Activated naive CD4-positive, alpha-beta T cell treated with anti-CD3 and anti-CD28 coated beads, Interleukin-2, amount 50 U/mL, for 24 hours (primary cell): ENCODE measurements at regions not wholly inside any gene's neighbourhood (a gene's known extent, or its start where the extent isn't known, plus 50 kb on each side); places are given as distances from the start of the nearest gene placed in this dataset.

Source experiments
- H3K27ac Mint-ChIP-seq: one replicate; pipeline ENCODE4 v1.8.0; 2021; ENCODE audit warnings: mild to moderate bottlenecking, mixed read lengths
- H3K27me3 Mint-ChIP-seq: one replicate; pipeline ENCODE4 v1.8.0; 2021; ENCODE audit warnings: mixed read lengths
- H3K36me3 Mint-ChIP-seq: one replicate; pipeline ENCODE4 v1.8.0; 2021; ENCODE audit warnings: mixed read lengths
- H3K4me1 Mint-ChIP-seq: one replicate; pipeline ENCODE4 v1.8.0; 2021; ENCODE audit warnings: mixed read lengths
- H3K4me3 Mint-ChIP-seq: one replicate; pipeline ENCODE4 v1.8.0; 2021; ENCODE audit warnings: mild to moderate bottlenecking, mixed read lengths
- H3K9me3 Mint-ChIP-seq: one replicate; pipeline ENCODE4 v1.8.0; 2021; ENCODE audit warnings: mixed read lengths

DNA sequence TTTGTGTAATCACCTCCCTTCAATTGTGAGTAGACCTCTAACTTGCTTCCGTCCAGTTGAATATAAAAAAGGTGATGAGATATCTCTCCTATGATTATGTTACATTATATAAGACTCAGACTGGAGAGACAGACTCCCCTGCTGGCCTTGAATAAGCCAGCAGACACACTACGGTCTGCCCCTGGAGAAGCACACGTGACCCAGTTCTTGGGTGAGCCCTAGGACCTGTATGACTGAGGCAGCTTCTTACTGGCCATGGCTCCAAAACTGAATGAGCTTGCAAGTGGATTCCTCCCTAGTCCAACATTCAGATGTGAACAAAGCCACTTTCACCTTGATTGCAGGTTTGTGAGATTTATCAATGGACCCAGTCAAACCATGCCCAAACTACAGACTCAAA lies 427.9 kb upstream of the DCN start:
- Mint-ChIP-seq H3K27me3 (no peaks in the 10 kb centered on the region), H3K36me3 (no peaks in the 10 kb centered on the region), H3K4me1 (peaks cover 21% of the 10 kb centered on the region), H3K27ac (no peak overlapping the region), H3K9me3 (no peaks in the 10 kb centered on the region), H3K4me3 (no peak overlapping the region)

DNA sequence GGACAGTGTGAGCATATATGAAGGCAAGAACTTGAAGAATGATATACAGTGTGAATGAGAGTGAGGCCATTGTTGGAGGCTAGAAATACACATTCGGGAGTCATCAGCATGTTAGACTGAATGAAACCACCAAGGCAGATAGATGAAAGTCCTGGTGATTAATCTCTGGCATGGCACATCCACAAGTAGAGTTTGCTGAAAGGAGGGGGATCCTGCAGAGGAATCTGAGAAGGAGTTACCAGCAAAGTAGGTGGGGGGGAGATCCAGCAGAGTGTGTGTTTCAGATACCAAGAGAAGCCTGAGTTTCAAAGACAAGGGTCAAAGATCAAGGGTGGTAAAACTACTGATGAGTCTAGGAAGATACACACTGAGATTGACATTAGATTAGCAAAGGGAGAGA lies 426.7 kb upstream of the DCN start:
- H3K4me1 Mint-ChIP-seq, result peaks cover 21% of the 10 kb centered on the region
- no peak overlapping the region for H3K4me3 Mint-ChIP-seq

DNA sequence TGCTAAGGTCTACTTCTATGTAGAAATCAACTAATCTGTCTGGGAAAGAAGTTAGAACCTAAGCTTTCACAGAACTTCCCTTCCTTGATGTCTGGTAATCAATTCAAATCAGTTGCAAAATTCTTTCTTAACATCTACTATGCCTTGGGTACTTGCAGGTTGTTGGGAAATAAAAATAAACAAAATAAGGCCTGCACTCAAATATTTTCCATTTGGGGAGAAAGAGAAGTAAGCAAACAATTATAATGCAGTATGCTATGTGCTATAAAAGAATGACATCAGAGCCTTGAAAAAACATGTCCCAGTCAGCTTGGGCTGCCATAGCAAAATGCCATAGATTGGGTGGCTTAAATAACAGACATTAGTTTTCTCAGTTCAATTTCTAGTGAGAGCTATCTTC lies 425.9 kb upstream of the DCN start:
- H3K27me3 Mint-ChIP-seq, result no peaks in the 10 kb centered on the region
- H3K4me1 Mint-ChIP-seq, result peaks cover 21% of the 10 kb centered on the region
- no peaks in the 10 kb centered on the region for H3K36me3 Mint-ChIP-seq
- no peak overlapping the region for H3K27ac Mint-ChIP-seq
- H3K4me3 Mint-ChIP-seq, result no peak overlapping the region
- no peaks in the 10 kb centered on the region for H3K9me3 Mint-ChIP-seq

More for the DNA sequence above, 426.7 kb upstream of the DCN start:
- Mint-ChIP-seq H3K27me3 (no peaks in the 10 kb centered on the region), H3K9me3 (no peaks in the 10 kb centered on the region), H3K27ac (no peak overlapping the region), H3K36me3 (no peaks in the 10 kb centered on the region)

DNA sequence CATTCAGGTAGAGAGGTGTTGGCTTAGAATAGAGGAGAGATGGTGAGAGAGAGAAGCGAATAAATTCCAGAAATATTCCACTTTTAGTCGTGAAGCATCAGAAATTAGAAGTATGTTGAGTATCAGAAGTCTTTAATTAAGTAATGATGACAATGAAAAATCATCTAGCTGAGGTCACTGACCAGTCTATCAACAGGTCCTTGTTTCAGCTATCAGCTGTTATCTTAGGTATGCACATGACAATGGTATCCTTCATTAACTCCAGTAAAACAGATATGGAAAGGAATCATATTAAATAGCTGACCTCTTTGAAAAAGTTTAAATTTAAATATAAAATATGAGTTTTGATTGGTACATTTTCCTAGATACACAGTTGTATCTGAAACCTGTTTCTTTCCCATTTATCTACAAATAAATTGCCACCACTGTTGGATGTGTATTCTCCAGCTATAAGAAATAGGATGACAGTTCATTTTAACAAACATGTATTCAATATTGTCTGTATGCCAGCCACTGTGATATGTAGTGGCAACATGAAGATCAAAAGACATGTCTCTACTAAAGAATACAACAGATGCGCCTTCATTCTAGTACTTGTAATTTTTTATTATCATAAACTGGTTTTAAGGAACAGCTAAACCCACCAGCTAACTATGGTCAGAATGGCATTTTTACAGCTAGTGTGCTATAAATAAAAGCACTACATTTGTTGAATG lies 424.2 kb upstream of the DCN start:
- Mint-ChIP-seq H3K36me3 (no peaks in the 10 kb centered on the region), H3K4me1 (peaks cover 21% of the 10 kb centered on the region), H3K27me3 (no peaks in the 10 kb centered on the region), H3K4me3 (no peak overlapping the region), H3K9me3 (no peaks in the 10 kb centered on the region), H3K27ac (no peak overlapping the region)

DNA sequence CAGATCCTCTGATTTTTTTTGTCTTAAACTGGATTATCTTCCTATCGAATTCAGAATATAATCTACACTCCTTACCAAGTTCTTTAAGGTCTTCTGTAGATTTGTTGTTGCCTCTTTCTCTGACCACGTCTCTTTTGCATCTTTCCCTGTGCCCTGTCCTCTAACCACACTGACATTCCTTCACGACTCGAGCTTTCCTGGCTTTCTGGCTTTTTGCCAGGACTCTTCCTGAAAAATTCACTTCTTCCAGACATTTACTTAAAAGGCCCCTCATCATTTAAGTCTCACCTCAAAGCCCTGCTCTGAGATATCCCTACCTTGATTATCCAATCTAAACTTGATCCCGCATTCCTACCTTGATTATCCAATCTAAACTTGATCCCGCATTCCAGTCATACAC lies 422.3 kb upstream of the DCN start:
- peaks cover 14% of the 10 kb centered on the region for H3K4me1 Mint-ChIP-seq
- H3K27me3 Mint-ChIP-seq, result no peaks in the 10 kb centered on the region
- H3K27ac Mint-ChIP-seq, result no peak overlapping the region
- no peaks in the 10 kb centered on the region for H3K36me3 Mint-ChIP-seq
- peaks cover 9% of the 10 kb centered on the region for H3K9me3 Mint-ChIP-seq
- no peak overlapping the region for H3K4me3 Mint-ChIP-seq

DNA sequence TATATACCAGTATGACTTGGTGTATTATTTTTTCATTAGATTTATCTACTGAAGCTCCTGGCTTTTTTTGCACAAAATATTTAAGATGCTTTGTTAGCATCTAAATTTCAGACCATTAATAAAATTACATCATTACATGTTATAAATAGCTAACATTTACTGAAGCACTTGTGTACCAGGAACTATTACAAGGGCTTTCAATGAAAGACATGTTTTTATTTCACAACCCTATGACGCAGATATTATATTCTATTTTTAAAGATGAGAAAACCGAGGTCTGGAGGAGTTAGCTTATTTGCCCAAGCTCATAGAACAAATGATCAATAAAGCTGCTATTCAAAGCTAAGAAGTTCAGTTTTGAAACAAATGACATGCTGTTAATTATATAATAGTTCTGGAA lies 420.4 kb upstream of the DCN start:
- peaks cover under 1% of the 10 kb centered on the region for H3K36me3 Mint-ChIP-seq
- H3K27ac Mint-ChIP-seq, result no peak overlapping the region
- no peak overlapping the region for H3K4me3 Mint-ChIP-seq
- H3K4me1 Mint-ChIP-seq, result peaks cover 5% of the 10 kb centered on the region
- H3K9me3 Mint-ChIP-seq, result peaks cover 17% of the 10 kb centered on the region
- no peaks in the 10 kb centered on the region for H3K27me3 Mint-ChIP-seq

DNA sequence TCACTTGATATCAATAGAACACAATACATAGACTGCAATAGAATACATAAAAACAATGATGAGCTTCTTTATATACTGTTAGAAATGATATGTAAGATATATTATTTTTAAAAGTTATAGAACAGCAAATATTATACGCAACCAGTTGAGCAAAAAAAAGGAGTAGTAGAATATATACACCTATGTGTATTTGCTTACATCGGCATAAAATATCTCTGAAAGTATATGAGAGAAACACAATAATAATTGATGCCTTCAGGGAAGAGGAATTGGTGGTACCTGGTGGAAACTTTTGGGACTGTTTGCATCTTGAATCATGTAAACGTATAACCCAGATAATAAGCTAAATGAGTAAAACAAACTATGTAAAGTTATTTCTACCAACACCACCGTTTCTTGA lies 418.4 kb upstream of the DCN start:
- Mint-ChIP-seq H3K36me3 (peaks cover 3% of the 10 kb centered on the region), H3K4me3 (no peak overlapping the region), H3K4me1 (peaks cover under 1% of the 10 kb centered on the region)

DNA sequence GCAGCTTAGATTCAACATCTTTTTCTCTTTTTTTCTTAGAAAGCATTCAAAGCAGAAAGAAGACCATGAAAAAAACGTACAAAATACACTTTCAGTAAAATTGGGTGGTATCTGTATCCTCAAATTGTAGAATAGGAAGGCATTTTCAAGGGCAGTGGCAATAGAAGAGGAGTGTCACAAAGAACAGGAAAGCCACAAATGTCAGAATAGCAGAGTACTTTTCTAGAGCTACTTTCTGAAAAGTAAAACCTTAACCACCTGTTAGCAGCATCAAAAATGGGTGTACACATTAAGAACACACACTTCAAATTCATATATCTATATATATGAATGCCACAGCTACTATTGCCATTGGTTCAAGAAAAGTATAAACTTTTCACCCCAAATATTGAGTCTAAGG lies 412.1 kb upstream of the DCN start:
- Mint-ChIP-seq H3K4me1 (peaks cover 10% of the 10 kb centered on the region), H3K36me3 (peaks cover 3% of the 10 kb centered on the region), H3K4me3 (no peak overlapping the region), H3K9me3 (peaks cover 12% of the 10 kb centered on the region), H3K27me3 (no peaks in the 10 kb centered on the region), H3K27ac (no peak overlapping the region)

More for the DNA sequence above, 418.4 kb upstream of the DCN start:
- Mint-ChIP-seq H3K9me3 (peaks cover 23% of the 10 kb centered on the region), H3K27ac (no peak overlapping the region), H3K27me3 (no peaks in the 10 kb centered on the region)

DNA sequence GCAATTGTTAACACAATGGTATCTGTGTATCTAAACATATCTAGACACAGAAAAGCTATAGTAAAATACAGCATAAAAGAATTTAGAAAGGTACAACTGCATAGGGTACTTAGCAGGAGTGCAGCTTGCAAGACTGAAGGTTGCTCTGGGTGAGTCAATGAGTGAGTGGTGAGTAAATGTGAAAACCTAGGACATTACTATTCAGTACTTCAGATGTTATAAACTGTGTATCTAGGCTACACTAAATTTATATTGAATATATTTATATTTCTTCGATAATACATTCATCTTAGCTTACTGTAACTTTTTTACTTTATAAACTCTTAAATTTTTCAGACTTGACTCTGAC lies 409.0 kb upstream of the DCN start:
- Mint-ChIP-seq H3K4me1 (peaks cover 15% of the 10 kb centered on the region), H3K4me3 (no peak overlapping the region), H3K27ac (no peak overlapping the region), H3K36me3 (no peaks in the 10 kb centered on the region), H3K9me3 (no peaks in the 10 kb centered on the region), H3K27me3 (no peaks in the 10 kb centered on the region)

DNA sequence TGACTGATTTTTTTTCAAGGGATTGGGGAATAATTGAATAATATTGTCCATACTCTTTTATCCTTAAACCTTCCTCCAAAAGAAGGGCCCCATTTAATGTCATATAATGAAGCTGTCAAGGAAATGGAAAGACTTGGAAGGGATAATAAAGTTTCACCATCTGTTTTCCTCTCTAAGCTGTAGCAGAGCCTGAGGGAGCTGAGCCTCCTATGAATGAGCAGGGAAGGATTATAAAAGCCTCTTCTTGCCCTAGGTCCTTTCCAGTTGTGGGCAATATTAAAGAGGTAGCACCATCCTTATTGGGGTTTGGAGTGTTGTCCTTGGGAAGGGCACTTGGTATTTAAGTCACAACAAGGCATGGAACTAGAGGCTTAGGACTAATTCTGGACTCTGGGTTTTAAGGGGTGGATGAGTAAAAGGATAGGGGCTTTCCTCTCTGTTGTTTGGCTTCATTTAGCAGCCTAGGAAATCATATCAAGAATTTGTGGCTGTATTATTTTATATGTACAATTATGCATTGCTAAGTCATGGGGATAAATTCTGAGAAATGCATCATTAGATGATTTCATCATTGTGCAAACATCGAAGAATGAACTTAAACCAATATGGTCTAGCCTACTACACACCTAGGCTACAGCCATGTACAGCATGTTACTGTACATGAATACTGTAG lies 408.5 kb upstream of the DCN start:
- no peak overlapping the region for H3K27ac Mint-ChIP-seq
- H3K9me3 Mint-ChIP-seq, result no peaks in the 10 kb centered on the region
- H3K4me3 Mint-ChIP-seq, result no peak overlapping the region
- no peaks in the 10 kb centered on the region for H3K36me3 Mint-ChIP-seq
- no peaks in the 10 kb centered on the region for H3K27me3 Mint-ChIP-seq
- H3K4me1 Mint-ChIP-seq, result peaks cover 15% of the 10 kb centered on the region

DNA sequence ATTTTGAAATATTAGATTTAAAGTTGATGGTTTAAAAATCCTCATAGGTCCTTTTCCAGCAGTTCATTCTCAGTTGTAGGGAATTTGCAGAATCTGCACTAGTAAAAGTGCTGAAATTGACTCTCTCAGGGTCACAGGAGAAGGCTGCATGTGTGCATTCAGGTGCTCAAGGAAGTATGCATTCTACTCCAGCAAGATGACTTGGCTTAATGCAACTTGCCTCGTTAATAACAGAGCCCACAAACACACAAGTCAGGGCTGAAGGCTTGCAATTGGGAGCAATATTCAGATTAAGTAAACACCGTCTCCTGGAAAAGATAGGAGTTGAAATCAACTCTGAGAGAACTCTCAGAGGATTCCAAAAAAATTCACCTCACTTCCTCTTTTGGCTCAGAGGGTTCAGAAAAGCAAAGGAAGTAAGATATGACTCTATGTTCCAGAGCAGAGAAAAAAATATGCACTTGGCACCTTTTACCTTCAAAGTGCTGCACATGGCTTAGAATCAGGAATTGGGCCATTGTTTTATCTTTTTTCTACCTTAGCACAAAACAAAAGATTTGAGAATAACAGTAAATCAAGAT lies 406.3 kb upstream of the DCN start:
- no peak overlapping the region for H3K27ac Mint-ChIP-seq
- H3K4me3 Mint-ChIP-seq, result no peak overlapping the region
- H3K27me3 Mint-ChIP-seq, result no peaks in the 10 kb centered on the region
- H3K9me3 Mint-ChIP-seq, result no peaks in the 10 kb centered on the region
- no peaks in the 10 kb centered on the region for H3K36me3 Mint-ChIP-seq
- peaks cover 5% of the 10 kb centered on the region for H3K4me1 Mint-ChIP-seq

DNA sequence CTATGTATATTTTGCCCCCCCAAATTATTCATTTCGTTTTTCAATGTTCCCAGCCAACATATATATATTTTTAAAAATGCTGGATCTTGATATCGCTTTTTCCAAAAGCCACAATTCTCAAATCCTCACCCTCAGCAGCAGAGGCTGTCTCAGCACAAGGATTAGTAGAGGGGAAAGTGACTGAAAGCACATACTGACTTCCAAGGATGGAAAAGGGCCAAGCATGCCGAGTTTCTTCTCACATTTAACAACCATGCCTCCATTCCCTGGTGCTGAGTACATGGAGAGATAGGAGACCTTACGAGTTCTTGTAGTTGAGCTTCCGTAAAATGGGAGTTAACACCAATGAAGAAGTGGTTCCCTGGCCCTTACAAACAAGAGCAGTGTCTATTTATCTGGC lies 403.4 kb upstream of the DCN start:
- no peaks in the 10 kb centered on the region for H3K27me3 Mint-ChIP-seq
- H3K36me3 Mint-ChIP-seq, result no peaks in the 10 kb centered on the region
- no peaks in the 10 kb centered on the region for H3K9me3 Mint-ChIP-seq
- H3K27ac Mint-ChIP-seq, result no peak overlapping the region
- H3K4me1 Mint-ChIP-seq, result peaks cover 5% of the 10 kb centered on the region
- no peak overlapping the region for H3K4me3 Mint-ChIP-seq

DNA sequence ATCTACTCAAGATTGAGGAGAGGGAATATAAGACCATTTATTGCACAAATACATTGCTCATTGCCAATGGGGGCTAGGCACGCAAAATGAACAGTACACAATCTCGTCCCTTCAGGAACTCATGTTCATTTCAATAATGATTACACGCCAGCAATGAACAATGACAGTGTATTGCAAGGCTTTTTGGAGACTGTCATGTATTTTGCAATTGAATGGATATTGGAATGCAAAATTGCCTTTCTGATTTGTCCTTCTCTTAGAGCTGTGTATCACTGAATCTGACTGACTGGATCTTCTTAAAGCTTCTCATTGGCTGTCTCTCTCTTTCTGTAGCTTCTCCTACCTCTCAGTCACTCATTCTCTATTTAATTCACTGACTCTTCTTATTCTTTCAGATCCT lies 400.2 kb upstream of the DCN start:
- H3K27me3 Mint-ChIP-seq, result no peaks in the 10 kb centered on the region
- H3K9me3 Mint-ChIP-seq, result no peaks in the 10 kb centered on the region
- H3K36me3 Mint-ChIP-seq, result no peaks in the 10 kb centered on the region
- H3K4me1 Mint-ChIP-seq, result peaks cover 15% of the 10 kb centered on the region
- H3K27ac Mint-ChIP-seq, result no peak overlapping the region
- no peak overlapping the region for H3K4me3 Mint-ChIP-seq

DNA sequence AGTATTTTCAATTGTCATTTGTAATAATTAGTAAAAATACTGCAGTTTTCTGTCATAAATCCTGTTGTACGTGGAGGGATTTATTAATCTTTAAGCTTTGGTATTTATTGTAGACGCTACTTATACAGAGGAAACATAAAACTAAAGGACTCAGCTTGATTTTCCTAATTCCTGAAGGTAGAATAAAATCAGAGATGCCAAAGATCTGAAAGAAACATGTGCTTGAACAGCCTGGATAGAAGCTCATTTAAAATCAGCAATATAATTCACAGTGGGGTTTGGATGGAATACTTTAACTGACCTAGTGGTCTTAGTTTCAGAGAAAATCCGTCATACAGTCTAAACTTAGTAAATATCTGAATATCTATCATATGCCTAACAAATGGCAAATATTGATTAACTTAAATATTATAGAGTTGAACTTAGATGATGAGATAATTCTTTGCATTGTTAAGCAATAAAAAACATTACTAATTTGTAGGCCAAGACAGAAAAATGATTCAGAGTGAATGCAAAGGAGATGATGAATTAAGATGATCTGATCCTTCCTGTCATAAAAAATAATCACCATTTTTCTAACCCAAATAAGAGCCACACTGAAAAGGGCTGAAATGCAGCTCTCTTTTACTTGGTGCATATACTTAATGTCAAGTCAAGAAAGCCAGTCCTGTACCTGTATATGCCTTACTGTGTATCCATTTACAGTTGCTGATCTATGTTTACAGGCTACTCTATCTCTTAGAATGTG lies 397.1 kb upstream of the DCN start:
- Mint-ChIP-seq H3K27ac (peak overlapping the region; percentile 77), H3K9me3 (no peaks in the 10 kb centered on the region), H3K4me3 (no peak overlapping the region), H3K36me3 (no peaks in the 10 kb centered on the region), H3K4me1 (peaks cover 20% of the 10 kb centered on the region), H3K27me3 (no peaks in the 10 kb centered on the region)

DNA sequence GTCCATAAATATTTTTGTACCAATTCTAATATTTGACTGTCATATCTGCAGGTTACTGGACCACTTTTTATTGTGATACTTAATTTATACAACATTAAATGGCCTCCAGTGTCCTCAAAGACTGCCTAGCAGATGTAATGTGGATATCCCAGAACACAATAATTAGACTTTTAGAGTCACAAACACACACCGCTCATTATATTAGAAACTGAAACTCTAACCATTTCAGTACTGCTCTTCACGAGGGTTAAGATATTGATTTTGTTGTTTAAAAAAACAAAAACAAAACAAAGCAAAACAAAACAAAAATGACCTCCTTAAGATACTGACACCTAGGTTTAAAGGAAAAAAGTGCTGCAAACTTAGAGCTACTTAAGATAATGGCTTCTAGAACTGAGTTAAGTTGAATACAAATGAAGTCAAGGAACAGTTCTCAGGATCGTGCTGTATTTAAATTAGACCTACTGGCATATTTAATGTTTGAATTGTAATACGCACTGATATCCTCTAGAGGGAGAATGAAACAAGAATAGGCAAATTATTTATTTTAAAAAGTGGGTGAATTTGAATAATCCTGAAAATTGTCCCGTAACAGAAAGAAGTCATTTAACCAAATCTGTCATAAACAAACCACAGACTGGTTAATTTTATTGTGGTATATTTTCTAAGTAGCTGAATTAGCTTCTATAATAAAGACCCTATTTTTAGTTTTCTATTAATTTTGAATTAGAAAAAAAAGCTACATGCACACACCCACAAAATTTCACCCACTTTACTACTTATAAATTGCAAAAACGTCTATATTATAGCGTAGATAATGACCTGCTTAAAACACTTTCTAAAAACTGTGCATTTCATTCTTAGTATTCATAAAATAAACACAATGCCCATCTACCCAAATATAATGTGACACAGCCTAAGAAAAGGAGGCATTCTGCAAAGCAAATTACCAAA lies 395.2 kb upstream of the DCN start:
- no peaks in the 10 kb centered on the region for H3K36me3 Mint-ChIP-seq
- peak overlapping the region; percentile 85 for H3K27ac Mint-ChIP-seq
- no peaks in the 10 kb centered on the region for H3K27me3 Mint-ChIP-seq
- H3K4me1 Mint-ChIP-seq, result peaks cover 30% of the 10 kb centered on the region
- peak overlapping the region; percentile 88 for H3K4me3 Mint-ChIP-seq
- H3K9me3 Mint-ChIP-seq, result no peaks in the 10 kb centered on the region
